SKM-1 (cell line): ENCODE measurements at regions not wholly inside any gene's neighbourhood (a gene's known extent, or its start where the extent isn't known, plus 50 kb on each side); places are given as distances from the start of the nearest gene placed in this dataset.
"Not testable (repeated sequence)": the region's sequence is repeated elsewhere in the genome, so short reads cannot be mapped to it uniquely, and the experiment has no call there.

Source experiments
- DNase-seq: peaks from one replicate; lab custom pipeline; 2025; ENCODE audit not compliant: unreplicated experiment; lab: John Stamatoyannopoulos, UW

DNA sequence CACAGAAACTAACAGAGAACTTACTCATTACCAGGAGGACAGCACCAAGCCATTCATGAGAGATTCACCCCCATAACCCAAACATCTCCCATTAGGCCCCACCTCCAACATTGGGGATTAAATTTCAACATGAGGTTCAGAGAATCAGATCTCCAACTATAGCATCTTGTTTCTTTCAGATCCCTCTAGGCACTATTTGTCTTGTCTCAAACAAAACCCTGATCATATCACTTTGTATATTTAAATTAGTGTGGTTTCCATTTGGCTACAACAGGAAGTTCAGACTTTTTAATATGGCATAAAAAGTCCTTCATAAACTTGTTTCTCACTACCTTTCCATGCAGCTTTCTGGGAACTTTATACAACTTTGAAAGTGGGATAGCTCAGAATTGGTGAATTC, 699.0 kb upstream of the MIR17HG start:
- DNase-seq = no peak

DNA sequence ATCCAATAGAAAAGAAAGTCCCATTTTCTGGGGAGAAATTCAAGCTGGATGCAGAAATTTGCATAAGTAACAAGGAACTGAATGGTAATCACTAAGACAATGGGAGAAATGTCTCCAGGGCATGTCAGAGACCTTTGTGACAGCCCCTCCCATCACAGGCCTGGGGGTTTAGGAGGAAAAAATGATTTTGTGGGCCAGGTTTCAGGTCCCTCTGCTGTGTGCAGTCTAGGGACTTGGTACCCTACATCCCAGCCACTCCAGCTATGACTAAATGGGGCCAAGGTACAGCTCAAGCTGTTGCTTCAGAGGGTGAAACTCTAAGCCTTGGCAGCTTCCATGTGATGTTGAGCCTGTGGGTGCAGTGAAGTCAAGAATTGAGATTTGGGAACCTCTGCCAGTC, 695.5 kb upstream of the MIR17HG start:
- no peak for DNase-seq

DNA sequence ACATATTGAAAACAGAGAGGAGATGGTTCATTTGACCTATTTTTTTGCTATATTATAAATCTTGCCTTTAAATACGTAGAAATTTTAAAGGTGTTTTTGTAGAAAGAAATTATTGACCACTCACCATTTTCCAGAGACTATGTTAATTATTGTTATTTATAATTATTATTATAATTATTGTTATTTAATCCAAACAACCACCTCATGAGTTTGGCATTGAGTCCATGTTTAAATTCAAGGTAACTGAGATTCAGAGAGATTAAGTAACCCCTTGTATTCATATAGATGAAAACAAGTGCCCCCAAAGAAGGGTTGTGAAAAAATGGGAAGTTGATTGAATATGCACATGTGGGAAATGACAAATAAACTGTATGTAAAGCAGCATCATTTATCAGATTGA, 692.5 kb upstream of the MIR17HG start:
- DNase-seq = no peak

DNA sequence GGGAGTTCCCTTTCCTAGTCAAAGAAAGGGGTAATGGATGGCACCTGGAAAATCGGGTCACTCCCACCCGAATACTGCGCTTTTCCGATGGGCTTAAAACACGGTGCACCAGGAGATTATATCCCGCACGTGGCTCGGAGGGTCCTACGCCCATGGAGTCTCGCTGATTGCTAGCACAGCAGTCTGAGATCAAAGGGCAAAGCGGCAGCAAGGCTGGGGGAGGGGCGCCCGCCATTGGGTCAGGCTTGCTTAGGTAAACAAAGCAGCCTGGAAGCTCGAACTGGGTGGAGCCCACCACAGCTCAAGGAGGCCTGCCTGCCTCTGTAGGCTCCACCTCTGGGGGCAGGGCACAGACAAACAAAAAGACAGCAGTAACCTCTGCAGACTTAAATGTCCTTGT, 683.3 kb upstream of the MIR17HG start:
- DNase-seq = not testable (repeated sequence)

DNA sequence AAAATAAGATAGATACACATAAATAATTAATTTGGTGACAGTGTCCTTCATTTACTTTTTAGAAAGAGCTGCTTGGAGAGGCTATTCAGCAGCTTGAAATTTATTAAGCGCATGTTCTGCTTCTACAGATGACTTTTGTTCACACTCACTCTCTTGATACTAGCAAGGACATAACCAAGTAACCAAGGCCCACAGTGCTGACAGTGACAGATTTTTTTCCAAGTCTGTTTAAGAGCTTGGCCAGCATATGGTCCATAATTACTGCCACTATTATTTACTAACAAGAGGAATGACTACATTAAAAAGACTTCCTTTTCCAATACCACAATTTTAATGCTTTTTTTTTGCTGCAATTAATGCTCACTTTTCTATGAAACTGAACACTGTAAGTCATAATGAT, 673.7 kb upstream of the MIR17HG start:
- DNase-seq = no peak

DNA sequence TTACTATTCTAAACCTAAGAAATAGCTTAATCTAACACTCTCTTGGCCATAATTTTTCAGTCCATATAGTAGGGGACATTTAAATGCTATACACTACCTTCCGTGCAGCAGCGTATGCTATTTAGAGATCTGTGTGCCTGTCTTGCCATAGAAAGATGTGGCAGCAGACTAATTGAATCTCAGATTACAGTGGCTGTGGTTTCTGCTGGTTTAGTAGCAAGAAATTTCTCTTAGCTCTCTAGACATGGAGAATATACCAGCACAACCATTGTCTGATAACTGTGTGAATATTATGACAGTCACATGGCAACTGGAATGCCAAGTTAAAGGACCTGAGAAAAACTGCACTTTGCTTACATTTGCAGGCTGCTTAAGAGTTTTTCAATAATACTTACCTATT, 672.4 kb upstream of the MIR17HG start:
- no peak for DNase-seq

DNA sequence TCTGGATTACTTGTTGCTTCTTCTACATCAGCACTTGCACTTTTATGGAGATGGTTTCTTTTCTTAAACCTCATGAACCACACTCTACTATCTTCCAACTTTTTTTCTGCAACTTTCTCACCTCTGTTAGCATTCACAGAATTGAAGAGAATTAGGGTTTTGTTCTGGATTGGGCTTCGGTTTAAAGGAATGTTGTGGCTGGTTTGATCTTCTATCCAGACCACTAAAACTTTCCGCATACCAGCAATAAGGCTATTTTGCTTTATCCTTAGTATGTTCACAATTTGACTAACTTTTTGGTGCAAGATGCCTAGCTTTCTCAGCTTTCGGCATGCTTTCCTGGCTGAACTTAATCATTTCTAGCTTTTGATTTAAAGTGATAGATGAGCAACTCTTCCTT, 666.7 kb upstream of the MIR17HG start:
- DNase-seq = no peak

DNA sequence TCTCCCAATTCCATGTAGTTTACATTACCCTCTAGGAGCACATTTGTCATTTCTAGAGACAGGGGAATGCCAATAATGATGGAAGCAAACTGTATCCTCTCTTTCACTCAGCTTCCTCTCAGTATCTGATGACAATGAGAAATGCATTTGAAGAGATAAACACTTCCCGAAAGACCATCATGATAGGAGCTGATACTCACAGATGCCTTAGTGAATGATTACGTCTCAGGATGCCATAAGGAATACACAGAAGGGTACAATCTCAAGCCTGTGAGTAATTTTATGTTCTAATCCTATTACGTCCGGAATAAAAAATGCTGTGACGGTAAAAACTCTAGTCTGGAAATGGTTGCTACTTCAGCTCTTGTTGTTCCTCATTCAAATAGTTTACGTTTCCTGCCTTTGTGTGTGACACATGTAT, 663.8 kb upstream of the MIR17HG start:
- DNase-seq = no peak

DNA sequence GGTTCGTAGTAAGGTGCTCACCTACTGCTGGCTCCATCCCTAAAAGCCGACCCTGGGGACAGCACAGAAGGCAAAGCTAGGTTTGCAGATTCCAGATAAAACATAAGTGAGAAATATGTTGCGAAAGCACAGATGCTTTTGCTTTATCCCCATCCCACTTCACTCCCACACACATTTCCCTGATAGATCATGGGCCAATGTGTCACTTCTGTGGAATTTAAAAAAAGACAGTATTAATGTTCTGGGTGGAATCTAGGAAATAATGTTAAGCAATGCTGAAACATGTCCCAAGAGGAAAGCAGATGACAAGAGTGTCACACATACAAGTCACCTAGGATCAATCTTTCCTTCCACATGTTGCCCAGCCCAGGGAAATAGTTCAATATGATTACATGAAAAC, 661.0 kb upstream of the MIR17HG start:
- DNase-seq = no peak

DNA sequence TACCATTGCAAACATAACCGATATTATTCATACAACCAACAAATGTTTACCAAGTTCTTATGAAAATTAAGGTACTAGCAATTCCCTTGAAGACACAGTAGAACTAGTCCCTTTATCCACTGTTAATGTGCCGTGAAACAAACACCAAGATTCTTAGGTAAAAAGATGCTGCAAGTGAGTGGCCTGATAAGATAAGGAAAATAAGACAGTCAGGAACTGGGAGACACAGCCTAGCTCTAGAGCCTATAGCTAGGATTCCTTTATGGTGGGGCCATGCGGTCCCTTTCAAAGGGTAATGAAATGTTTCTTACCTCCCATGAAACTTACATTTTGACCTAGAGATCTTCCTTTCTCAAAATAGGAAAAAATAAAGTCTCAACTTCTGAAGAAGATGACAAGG, 658.4 kb upstream of the MIR17HG start:
- DNase-seq = no peak

DNA sequence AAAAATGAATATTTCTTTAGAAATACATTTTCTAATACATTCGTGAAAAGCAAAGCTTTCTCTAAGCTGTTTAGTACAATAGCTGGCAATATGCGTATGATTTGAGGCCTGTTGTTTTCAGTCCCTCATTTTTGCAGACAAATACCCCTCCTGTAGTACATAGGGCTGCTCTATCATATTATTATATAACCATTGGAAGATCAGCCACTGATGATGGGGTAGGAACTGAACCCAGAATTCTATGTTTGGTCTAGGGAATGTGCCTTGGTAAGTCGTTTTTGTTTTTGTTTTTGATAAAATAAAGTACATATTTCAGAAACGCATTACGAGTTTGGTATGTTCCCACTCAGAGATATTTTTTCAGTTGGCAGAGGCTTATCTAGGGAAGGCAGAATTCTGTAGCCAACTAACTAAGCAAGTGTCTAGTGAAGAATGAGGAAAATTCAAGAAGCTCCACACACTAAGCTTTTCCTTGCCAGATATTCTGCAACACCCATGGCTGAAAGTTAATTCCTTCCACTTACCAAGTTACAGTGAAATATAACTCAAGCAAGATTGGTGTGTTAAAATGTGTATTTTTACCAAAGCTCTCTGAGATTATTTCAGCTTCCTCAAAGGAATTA, 656.9 kb upstream of the MIR17HG start:
- no peak for DNase-seq

DNA sequence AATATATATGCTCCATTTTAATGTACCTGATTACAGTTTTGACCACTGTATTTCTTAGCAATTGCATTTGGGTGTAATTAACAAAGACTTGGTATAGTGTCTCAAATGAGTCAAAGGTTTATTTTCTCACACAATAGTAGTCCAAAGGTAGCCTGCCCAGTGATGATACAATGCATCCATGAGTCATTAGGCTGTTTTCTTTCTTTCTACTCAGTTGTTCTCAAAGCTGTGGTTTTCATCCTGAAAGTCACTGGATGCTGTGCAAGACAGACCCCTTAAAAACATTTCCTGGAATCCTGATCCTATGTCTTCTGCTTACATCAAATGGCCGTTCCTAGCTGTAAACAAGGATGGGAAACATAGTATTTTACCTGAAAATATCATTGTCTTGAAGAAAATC, 651.2 kb upstream of the MIR17HG start:
- DNase-seq = no peak

DNA sequence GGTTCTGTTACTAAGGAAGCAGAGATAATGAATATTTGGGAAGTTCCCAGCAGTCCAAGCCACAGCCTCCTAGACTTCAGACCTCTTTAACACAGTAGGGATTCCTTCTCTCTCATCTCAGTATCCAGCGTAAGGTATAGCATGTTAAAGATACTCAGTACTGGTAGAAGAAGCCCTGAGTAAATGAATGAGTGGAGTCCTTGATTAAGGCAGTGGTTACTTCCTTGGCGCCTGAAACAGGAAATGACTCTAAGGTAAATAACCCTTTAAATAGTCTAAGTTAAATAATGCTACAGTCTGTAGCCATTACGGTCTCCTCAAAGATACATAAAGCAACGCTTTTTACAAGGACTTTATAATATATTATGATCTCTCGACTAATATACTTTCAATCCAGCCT, 650.8 kb upstream of the MIR17HG start:
- no peak for DNase-seq

DNA sequence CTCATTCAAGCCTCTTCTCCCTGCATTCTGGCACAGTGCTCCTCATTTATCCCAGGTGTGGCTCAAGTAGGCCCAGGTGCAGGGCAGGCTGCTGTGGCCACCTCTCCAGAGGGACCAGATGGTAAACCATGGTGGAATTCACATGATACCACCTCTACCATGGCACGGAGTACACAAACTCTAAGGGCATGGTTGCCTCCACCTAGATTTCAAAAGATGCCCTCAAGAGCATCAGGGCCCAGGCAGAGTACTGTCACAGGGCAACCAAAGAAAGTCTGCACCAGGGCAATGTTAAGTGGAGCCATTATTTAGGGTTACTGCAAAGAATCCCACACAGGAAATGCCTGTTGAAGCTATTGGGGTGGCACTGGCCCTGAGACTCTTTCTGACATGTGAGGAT, 647.1 kb upstream of the MIR17HG start:
- DNase-seq = no peak

DNA sequence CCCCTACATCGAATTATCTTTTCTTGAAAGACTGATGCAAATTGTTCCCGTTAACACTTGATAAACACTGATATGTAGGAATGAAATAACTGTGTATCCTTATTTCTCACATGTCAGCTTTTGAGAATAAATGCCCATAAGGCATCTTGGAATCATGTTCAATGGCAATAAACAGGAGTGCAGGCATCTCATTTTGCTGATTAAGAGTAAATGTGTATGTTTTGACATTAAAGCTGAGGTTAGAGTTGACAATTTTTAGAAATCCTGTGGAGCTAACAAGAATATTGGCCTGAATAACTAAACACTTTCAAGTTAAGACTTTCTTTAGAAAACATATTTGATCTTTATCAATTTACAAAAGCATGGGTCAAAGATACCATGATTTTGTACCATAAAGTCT, 646.2 kb upstream of the MIR17HG start:
- no peak for DNase-seq

DNA sequence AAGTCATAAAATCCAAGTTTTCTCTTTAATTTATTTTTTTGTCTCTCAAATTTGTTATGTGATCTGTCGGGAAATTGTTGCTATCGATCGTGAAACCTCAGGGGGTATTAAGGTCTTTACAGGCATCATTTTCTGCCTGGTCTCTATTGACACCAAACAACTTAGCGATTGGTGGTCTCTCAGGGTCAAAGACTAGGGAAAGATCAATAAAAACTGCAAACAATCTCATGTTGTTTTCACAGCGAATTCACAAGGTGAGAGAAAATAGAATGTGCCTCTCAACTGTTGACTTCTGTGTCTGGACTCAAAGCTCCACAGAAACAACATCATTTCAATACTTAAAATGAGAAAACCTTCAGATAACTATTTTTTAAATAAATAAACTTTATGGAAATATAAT, 645.4 kb upstream of the MIR17HG start:
- DNase-seq = no peak

DNA sequence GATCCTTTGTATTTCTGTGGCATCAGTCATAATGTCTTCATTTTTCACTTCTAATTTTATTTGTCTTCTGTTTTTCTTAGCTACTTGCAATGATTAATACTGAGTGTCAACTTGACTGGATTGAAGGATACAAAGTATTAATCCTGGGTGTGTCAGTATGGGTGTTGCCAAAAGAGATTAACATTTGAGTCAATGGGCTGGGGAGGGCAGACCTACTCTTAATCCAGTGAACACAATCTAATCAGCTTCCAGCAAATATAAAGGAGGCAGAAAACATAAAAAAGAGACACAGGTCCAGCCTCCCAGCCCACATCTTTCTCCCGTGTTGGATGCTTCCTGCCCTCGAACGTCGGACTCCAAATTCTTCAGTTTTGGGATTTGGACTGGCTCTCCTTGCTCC, 640.9 kb upstream of the MIR17HG start:
- no peak for DNase-seq

DNA sequence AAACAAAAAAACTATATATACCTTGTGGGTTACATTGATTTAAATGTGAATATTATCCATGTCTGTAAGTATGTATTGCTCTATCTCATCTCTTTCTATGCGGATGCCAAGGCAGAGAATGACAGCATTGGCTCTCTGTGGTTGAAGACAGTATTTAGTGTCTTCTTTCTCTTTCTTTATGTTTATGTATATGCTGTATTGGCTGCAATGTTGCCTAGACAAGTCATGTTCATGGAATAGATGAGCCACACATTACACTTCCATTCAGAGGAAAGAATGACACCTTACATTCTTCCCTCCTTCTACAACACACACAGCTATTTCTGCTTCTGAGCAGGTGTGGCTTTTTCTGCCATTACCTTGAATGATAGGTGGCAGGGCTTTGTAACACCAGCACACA, 639.4 kb upstream of the MIR17HG start:
- no peak for DNase-seq

DNA sequence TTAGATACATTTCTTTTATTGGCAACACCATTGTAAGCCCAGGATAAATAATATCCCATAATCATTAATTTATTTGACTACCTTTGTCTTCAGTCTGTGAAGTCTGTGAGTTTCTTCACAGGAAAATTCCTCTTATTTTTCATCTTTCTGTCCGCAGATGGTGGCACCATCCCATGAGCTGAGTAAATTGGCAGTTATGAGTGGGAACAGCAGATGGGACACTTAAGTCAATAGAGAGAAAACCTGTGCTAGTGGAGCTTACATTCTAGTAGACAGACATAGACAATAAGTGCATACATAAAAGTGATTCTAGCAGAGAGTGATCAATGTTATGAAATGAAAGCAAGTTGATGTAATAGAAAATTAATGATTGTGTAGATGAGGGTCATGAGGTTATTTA, 638.2 kb upstream of the MIR17HG start:
- no peak for DNase-seq

DNA sequence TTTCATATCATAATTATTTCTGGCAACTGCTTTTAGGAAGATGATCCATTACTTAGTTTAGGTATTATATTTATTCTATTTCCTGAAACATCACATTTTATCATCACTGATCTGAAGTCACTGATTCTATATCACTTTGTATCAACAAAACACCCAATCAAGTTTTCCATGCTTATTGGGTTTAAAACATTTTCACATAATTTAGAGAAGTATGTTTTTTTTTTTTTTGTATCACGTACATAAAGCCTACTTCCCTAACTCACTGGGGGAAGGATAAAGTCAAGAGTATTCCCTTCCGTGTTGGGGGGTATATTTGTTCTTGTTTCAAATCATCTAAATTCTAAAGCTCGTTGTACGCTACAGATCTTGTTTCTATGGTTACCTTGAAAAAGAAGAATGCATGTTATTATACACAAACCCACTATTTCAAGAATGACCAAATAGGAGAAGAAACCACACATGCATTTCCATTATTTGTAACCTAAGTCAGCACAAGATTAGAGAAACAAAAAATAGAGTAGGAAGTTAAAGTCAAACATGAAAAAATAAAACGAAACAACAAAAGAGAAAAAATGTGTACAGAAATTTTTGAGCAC, 637.2 kb upstream of the MIR17HG start:
- no peak for DNase-seq

DNA sequence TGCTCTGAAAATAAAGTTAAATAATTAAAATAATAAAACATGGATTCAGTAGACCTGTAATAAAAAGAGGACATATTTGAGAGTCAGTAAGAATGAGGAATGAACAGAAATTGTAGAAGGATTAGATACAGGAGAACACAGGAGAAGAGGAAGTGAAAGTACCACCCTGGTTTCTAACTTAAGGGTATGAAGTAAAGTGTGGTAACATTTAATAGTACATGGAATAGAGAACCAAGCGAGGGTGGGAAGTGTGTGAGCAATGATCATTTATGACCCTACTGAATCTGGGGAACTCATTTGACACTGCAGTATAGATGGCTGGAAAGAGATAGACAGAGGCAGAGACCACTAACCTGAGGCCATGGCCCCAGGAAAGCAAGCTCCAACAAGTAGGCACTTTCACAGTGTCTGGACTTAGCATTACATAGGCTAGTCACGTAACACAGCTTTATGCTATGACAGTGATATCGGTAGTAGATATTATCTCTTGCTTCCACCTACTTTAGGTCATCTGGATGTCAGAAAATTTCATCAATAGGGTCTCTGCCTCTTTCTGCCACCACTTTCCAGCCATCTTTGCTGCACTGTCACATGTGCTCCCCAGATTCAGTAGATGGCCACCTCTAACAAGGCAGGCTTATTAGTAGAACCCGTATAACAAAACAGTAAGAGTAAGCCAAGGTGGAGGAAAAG, 633.9 kb upstream of the MIR17HG start:
- DNase-seq = peak; percentile 27

DNA sequence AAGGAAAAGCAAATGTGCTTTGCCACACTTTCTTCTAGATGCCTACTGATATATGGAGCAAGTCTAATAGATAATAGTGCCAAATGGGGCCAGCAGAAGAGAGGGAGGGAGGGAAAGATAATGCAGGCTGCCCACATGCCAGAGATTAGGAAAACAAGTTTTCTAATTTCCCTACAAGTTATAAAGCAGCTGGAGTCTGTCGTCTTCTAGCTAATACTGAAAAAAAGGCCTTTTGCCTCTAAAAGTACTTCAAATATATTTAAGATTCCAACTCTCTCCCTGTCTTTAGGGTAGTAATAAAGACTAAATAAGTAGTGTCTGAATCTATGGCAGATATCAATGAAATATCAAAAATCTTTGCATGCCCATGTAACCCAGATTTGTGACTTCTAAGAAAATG, 632.0 kb upstream of the MIR17HG start:
- no peak for DNase-seq

DNA sequence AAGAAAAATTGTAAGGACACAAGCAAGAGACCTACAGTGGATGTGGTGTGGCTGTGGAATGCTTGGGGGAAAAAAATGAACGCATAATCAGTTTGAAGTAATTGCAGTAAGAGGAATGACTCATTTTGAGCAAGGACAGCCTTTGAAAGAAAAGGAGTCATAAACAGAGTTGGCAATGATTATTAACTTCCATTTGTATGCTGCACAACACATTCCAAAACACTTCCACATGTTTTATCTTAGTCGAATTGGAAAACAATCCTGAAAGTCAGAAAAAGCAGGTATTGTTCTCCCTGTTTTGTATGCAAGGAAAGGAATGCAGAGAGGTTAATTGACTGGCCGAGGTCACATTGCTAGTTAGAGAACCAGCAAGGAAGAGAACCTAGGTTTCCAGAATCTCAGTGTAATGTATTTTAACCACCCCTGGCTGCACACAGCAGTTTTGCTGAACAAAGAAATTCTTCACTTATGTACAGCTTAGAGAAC, 630.0 kb upstream of the MIR17HG start:
- no peak for DNase-seq
